H1 (cell line): ENCODE measurements at regions not wholly inside any gene's neighbourhood (a gene's known extent, or its start where the extent isn't known, plus 50 kb on each side); places are given as distances from the start of the nearest gene placed in this dataset.

Experiments
- NRF1 ChIP-seq: IDR thresholded peaks from 2 replicates; pipeline ENCODE4 v1.6.1; 2011; ENCODE audit warnings: mild to moderate bottlenecking, low read depth, low read length, improper control_type of control experiment
- SIX5 ChIP-seq: IDR thresholded peaks from 2 replicates; pipeline ENCODE4 v1.6.1; 2011; ENCODE audit warnings: mild to moderate bottlenecking, low read depth, low read length

- no peak for TF ChIP-seq SIX5
- TF ChIP-seq NRF1, result no peak
- TF ChIP-seq, all 59 proteins: peak for 0
Measured at GRCh38 chr22:34161431-34162123, 241.3 kb upstream of the LARGE1 start (continued).
